BLaER1 treated with 17β-estradiol and CSF1 and Interleukin-3, amounts not matched to agents 10 nM and 100 nM (cell line): ENCODE measurements at regions not wholly inside any gene's neighbourhood (a gene's known extent, or its start where the extent isn't known, plus 50 kb on each side); places are given as distances from the start of the nearest gene placed in this dataset.

ENCODE experiments used
- H3K27ac ChIP-seq, 11 experiments: shearing (Covaris generic); formaldehyde crosslinking; 2 replicates each; pipeline ENCODE4 v1.8.1; 2022
- H3K27me3 ChIP-seq, 11 experiments: shearing (Covaris generic); formaldehyde crosslinking; 2 replicates each; pipeline ENCODE4 v1.8.1; 2022
- H3K36me3 ChIP-seq, 11 experiments: shearing (Covaris generic); formaldehyde crosslinking; 2 replicates each; pipeline ENCODE4 v1.8.1; 2022
- H3K4me1 ChIP-seq, 10 experiments: shearing (Covaris generic); formaldehyde crosslinking; 2 replicates each; pipeline ENCODE4 v1.8.1; 2022
- H3K4me2 ChIP-seq, 11 experiments: shearing (Covaris generic); formaldehyde crosslinking; 2 replicates each; pipeline ENCODE4 v1.8.1; 2022
- H3K4me3 ChIP-seq, 10 experiments: shearing (Covaris generic); formaldehyde crosslinking; 2 replicates each; pipeline ENCODE4 v1.8.1; 2022
- H3K9ac ChIP-seq, 11 experiments: shearing (Covaris generic); formaldehyde crosslinking; 2 replicates each; pipeline ENCODE4 v1.8.1; 2022
- H3K9me3 ChIP-seq, 11 experiments: shearing (Covaris generic); formaldehyde crosslinking; replicated peaks in 1 of 11; 2 replicates each; pipeline ENCODE4 v1.8.1; 2022
- H4K20me1 ChIP-seq, 11 experiments: shearing (Covaris generic); formaldehyde crosslinking; 2 replicates each; pipeline ENCODE4 v1.8.1; 2022
- Cebpa-rat ChIP-seq, 11 experiments: shearing (Covaris generic); IDR thresholded peaks; 2 replicates each; pipeline ENCODE4 v1.8.1; 2022

DNA sequence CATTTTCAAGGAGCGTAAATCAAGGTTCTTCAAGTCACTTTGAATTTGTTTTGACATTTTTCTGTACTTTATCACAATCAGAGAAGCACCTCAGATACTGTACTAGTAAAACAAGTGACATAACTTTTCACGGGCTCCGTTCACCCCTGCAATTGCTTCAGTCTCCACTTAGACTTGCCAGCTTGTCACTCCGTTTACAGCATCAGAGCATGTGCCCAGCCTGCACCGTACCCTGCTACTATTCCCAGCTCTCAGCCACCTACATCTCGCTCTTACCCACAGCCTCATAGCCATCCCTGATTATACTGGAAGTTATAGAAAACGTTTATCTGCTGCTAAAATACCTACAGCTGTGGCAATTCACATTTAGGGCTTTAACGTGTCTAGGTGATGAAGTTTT, 135.3 kb upstream of the TENM3 start:
- Histone ChIP-seq H3K27me3 (no peaks in the 10 kb centered on the region), H3K4me3 (no peak overlapping the region), H4K20me1 (no peaks in the 10 kb centered on the region), H3K4me2 (no peak overlapping the region), H3K27ac (no peak overlapping the region), H3K9ac (no peak overlapping the region), H3K4me1 (no peaks in the 10 kb centered on the region; a peak in 2 of 20 replicates), H3K9me3 (no peaks in the 10 kb centered on the region), H3K36me3 (no peaks in the 10 kb centered on the region)
- no peak for TF ChIP-seq Cebpa-rat (IDR thresholded peaks at IDR 0.05)

DNA sequence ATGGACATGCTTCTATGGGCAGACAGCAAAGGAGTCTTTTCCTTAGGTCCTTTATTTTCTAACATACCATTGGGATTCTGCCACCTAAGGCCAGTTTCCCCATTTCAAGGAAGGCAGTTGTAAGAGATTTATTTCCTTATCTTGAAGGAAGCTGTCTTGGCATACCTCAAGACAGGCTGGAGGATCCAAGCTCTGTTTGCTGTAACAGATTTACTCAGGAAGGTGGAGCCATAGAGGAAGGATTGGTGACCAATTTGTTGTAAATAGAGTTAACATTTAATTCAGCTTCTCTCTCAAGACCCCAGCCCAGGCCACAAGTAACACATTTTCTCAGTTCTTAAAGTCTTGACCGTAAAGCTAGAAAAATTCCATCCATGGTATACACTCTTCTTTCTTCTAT, 131.6 kb upstream of the TENM3 start:
- no peak overlapping the region for H3K4me3 ChIP-seq
- no peak overlapping the region for H3K27ac ChIP-seq
- H3K4me2 ChIP-seq: no peak overlapping the region
- TF ChIP-seq Cebpa-rat (IDR thresholded peaks at IDR 0.05): no peak
- H3K9me3 ChIP-seq: peaks cover 0 to 7% (median 5%) of the 10 kb centered on the region in 11 experiments; a peak in 6 of 22 replicates
- no peak overlapping the region for H3K9ac ChIP-seq
- no peaks in the 10 kb centered on the region for H3K27me3 ChIP-seq
- H3K4me1 ChIP-seq: no peaks in the 10 kb centered on the region
- H3K36me3 ChIP-seq: no peaks in the 10 kb centered on the region
- no peaks in the 10 kb centered on the region for H4K20me1 ChIP-seq

DNA sequence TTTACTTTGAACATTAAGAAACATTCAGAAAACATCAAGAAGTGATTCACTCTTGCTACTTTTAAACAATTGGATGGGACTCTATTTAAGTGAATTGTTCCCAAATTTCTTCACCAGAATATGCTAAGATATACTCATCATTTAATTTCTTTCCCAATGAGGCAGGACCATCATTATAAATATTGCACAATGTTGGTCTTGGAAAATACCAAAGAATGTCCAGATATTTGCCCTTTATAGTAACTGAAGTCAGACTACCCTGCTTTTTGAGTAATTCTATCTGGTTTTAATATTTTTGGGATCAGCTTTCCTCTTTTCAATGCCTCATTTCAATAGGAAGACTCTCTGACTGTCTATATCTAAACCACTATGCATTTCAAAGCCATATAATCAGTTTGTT, 129.4 kb upstream of the TENM3 start:
- no peaks in the 10 kb centered on the region for H4K20me1 ChIP-seq
- TF ChIP-seq Cebpa-rat (IDR thresholded peaks at IDR 0.05): no peak

DNA sequence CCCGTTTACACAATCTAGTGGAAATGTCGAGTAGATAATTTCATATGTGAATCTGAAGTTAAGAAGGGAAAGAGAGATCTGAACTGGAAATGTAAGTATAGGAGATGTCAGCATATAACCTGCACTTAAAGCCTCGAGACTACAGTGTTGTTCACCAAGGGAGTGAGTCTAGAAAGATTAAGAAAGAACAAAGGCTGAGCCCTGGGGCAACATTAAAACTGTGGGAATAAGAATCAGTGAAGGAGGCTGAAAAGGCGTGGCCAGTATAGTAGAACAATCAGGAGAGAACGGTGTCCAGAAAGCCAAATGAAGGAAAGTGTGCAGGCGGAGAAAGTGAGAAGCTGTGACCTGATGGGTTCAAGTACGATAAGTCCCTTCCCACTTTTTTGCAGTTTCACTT, 118.8 kb upstream of the TENM3 start:
- H3K9me3 ChIP-seq: peaks cover 25 to 53% (median 42%) of the 10 kb centered on the region in 11 experiments
- no peak overlapping the region for H3K27ac ChIP-seq
- no peaks in the 10 kb centered on the region for H3K36me3 ChIP-seq
- no peak overlapping the region for H3K9ac ChIP-seq
- no peaks in the 10 kb centered on the region for H3K27me3 ChIP-seq
- H3K4me2 ChIP-seq: no peak overlapping the region
- H4K20me1 ChIP-seq: no peaks in the 10 kb centered on the region
- TF ChIP-seq Cebpa-rat (IDR thresholded peaks at IDR 0.05): no peak
- no peak overlapping the region for H3K4me3 ChIP-seq
- H3K4me1 ChIP-seq: no peaks in the 10 kb centered on the region

More for the DNA sequence above, 129.4 kb upstream of the TENM3 start:
- H3K9ac ChIP-seq: no peak overlapping the region
- H3K27ac ChIP-seq: no peak overlapping the region
- no peak overlapping the region for H3K4me3 ChIP-seq
- H3K27me3 ChIP-seq: no peaks in the 10 kb centered on the region
- H3K36me3 ChIP-seq: no peaks in the 10 kb centered on the region
- H3K4me1 ChIP-seq: no peaks in the 10 kb centered on the region
- H3K4me2 ChIP-seq: no peak overlapping the region
- H3K9me3 ChIP-seq: peaks cover 7 to 21% (median 15%) of the 10 kb centered on the region in 11 experiments; a peak in 20 of 22 replicates

DNA sequence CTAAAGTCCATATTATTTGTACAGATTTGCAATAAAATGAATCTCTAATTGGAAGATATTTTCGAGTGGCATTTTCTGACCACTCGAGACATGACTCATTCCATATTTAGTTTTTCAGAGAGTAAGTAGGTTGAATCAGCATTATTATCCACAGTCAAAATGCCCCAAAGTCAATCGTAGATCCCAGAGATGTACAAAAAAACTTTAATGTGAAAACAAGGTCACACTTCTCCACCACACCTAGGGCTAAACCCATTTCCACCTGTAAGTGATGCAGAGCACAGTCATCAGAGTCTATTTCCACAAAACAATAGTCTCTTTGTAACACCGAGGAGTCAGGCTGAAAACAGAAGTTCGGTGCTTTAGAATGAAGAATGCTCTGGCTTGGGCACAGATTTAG, 117.1 kb upstream of the TENM3 start:
- H3K9me3 ChIP-seq: peaks cover 22 to 37% (median 32%) of the 10 kb centered on the region in 11 experiments
- no peaks in the 10 kb centered on the region for H4K20me1 ChIP-seq
- no peak overlapping the region for H3K27ac ChIP-seq
- H3K36me3 ChIP-seq: no peaks in the 10 kb centered on the region
- TF ChIP-seq Cebpa-rat (IDR thresholded peaks at IDR 0.05): no peak
- no peak overlapping the region for H3K9ac ChIP-seq
- H3K27me3 ChIP-seq: no peaks in the 10 kb centered on the region
- no peaks in the 10 kb centered on the region for H3K4me1 ChIP-seq
- no peak overlapping the region for H3K4me2 ChIP-seq
- H3K4me3 ChIP-seq: no peak overlapping the region

DNA sequence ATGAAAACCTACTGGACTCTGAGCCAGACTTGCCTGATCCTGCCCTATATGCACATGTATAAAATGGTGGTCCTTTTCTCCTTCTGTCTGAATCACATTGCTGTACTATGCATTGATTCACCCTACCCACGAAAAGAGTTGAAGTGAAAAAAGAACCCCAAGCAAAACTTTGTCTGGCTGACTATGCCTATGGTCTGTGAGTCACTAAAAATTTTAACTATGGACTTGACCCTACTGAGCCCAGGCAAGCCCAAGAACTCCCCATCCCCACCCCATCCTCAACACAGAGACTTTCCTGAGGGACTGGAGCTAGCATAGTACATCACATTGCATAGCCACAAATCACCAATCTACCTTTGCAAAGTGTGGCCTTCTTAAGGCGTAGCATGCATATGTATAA, 116.6 kb upstream of the TENM3 start:
- H3K4me1 ChIP-seq: no peaks in the 10 kb centered on the region
- no peak overlapping the region for H3K27ac ChIP-seq
- H3K9me3 ChIP-seq: peaks cover 19 to 31% (median 27%) of the 10 kb centered on the region in 11 experiments
- no peaks in the 10 kb centered on the region for H4K20me1 ChIP-seq
- H3K36me3 ChIP-seq: no peaks in the 10 kb centered on the region
- no peak overlapping the region for H3K9ac ChIP-seq
- H3K27me3 ChIP-seq: no peaks in the 10 kb centered on the region
- H3K4me3 ChIP-seq: no peak overlapping the region
- TF ChIP-seq Cebpa-rat (IDR thresholded peaks at IDR 0.05): no peak
- no peak overlapping the region for H3K4me2 ChIP-seq

DNA sequence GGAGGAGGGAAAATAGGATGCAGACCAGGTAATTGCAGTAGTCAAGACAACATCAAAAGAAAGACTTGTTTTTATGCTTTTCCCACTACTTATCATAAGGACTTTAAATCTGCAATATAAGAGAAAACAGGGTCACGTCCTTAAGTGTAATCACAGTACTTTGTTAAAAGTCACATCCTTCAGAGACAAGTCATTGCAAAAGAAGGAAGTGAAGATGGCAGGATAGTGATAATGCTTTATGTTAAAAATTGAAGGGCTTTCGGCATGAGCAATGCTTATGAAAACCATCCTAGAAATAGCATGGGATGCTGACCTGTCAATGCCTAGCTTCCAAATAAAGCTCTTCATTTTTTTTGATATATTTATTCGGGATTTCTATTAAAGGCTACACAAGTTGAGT, 110.2 kb upstream of the TENM3 start:
- H3K27ac ChIP-seq: no peak overlapping the region
- no peak for TF ChIP-seq Cebpa-rat (IDR thresholded peaks at IDR 0.05)
- H4K20me1 ChIP-seq: no peaks in the 10 kb centered on the region
- H3K4me1 ChIP-seq: no peaks in the 10 kb centered on the region
- no peak overlapping the region for H3K4me3 ChIP-seq
- H3K4me2 ChIP-seq: no peak overlapping the region
- no peaks in the 10 kb centered on the region for H3K27me3 ChIP-seq
- no peak overlapping the region for H3K9ac ChIP-seq
- H3K9me3 ChIP-seq: no peaks in the 10 kb centered on the region
- no peaks in the 10 kb centered on the region for H3K36me3 ChIP-seq

DNA sequence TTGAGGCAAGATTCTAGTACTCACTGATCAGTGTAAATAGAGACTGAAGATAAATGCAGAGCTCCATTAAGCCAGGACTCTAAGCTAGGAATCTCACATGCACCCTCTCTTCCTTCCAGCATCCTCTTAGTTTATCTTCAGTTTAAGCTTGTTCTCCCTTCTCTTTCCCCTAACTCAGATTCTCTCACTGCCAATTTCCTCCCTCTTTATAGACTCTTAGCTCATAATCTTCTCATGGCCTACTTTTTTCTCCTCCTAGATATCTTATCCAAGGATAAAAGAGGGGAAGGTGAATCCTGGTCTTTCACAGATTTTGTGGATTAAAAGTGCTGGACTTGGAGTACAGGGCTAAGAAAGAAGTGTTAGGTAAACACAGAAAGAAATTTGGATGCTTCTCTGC, 108.9 kb upstream of the TENM3 start:
- H3K9me3 ChIP-seq: no peaks in the 10 kb centered on the region
- no peak overlapping the region for H3K9ac ChIP-seq
- H3K4me1 ChIP-seq: no peaks in the 10 kb centered on the region
- H3K27ac ChIP-seq: no peak overlapping the region
- no peak overlapping the region for H3K4me3 ChIP-seq
- no peaks in the 10 kb centered on the region for H4K20me1 ChIP-seq
- TF ChIP-seq Cebpa-rat (IDR thresholded peaks at IDR 0.05): no peak
- H3K36me3 ChIP-seq: no peaks in the 10 kb centered on the region
- H3K4me2 ChIP-seq: no peak overlapping the region
- no peaks in the 10 kb centered on the region for H3K27me3 ChIP-seq

DNA sequence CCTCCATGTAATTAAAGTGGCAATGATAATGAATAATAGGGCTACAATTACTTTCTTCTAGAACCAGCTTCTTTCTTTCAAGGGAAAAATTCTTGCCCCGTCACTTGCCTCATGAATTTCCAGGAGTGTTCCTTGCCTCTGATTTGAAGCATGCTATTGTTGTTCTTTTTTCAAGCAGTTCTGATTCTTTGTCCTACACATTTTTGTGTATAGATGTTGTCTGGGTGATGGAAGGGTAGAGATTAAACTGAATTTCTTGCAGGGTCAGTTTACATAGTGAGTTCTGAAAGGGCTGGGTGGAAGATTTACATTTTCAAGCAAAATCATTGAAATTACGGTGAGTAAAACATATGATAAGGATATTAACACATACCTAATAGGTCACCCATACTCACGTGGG, 107.0 kb upstream of the TENM3 start:
- Histone ChIP-seq H3K36me3 (no peaks in the 10 kb centered on the region), H3K4me1 (no peaks in the 10 kb centered on the region; a peak in 1 of 20 replicates), H3K4me3 (no peak overlapping the region), H3K4me2 (no peak overlapping the region), H3K9me3 (no peaks in the 10 kb centered on the region), H3K27ac (no peak overlapping the region), H3K9ac (no peak overlapping the region), H4K20me1 (no peaks in the 10 kb centered on the region), H3K27me3 (peaks cover under 1 to 15% (median 11%) of the 10 kb centered on the region in 11 experiments; a peak in 15 of 22 replicates)
- no peak for TF ChIP-seq Cebpa-rat (IDR thresholded peaks at IDR 0.05)

DNA sequence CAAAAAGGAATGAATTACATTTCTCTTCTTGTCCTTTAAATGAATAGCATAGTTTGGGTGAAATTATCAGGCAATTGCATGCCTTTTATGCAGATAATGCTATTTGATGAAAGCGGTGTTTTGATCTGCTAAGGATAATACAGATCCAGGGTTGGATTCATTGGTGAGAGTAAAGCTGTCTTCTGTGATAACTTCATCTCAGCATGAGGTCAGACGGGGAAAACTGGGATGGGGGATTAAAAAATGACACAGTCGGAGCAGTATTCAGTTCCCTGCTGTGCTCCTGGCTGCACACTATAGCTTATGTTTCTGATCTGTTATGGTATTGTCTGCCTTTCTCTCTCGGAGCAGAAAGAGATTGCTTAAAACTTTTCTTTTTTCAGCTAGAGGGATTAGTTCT, 105.9 kb upstream of the TENM3 start:
- 0 out of 22 replicates have a peak, but pooled peaks cover 0 to 1% (median 0%) of the 10 kb centered on the region in 11 experiments for H3K36me3 ChIP-seq
- peaks cover under 1 to 8% (median 3%) of the 10 kb centered on the region in 11 experiments; a peak in 17 of 22 replicates for H3K9me3 ChIP-seq
- H3K27me3 ChIP-seq: peaks cover 5 to 27% (median 19%) of the 10 kb centered on the region in 11 experiments; a peak in 18 of 22 replicates
- H3K4me2 ChIP-seq: no peak overlapping the region
- no peaks in the 10 kb centered on the region for H4K20me1 ChIP-seq
- no peaks in the 10 kb centered on the region; a peak in 1 of 20 replicates for H3K4me1 ChIP-seq
- TF ChIP-seq Cebpa-rat (IDR thresholded peaks at IDR 0.05): no peak
- H3K27ac ChIP-seq: no peak overlapping the region
- H3K9ac ChIP-seq: no peak overlapping the region
- no peak overlapping the region for H3K4me3 ChIP-seq
